H1 (cell line): ENCODE measurements at regions not wholly inside any gene's neighbourhood (a gene's known extent, or its start where the extent isn't known, plus 50 kb on each side); places are given as distances from the start of the nearest gene placed in this dataset.

Experiments used
- CTCF ChIA-PET: fragments of 300-600 bp; sonication (Branson Sonifier 250); formaldehyde crosslinking; loops from one replicate; lab custom pipeline; 2021; ENCODE audit not compliant: partially characterized antibody; lab: Charles Lee
- POLR2A ChIA-PET: fragments of 300-600 bp; sonication (Branson Sonifier 250); formaldehyde crosslinking; loops from one replicate; lab custom pipeline; 2021; ENCODE audit warnings: inconsistent platforms; ENCODE audit not compliant: partially characterized antibody; lab: Charles Lee
- DNase-seq, 2 experiments: peaks; one replicate each; pipeline versions ENCODE4 v3.0.0 to v3.0.0-alpha.2; 2010 to 2022; ENCODE audit warnings: low spot score in 2 of 2, low read depth in 1 of 2, mixed read lengths in 1 of 2
- FAIRE-seq: peaks from 2 replicates; lab custom pipeline; 2011; peaks lifted over from hg19 to GRCh38; lab: Jason Lieb, UNC
- H2AFZ ChIP-seq: 2 replicates; pipeline ENCODE4 v1.8.1; 2012; ENCODE audit warnings: low read length, inconsistent platforms
- H2AK5ac ChIP-seq: 2 replicates; pipeline ENCODE4 v1.6.1; 2013; ENCODE audit warnings: low read depth, low read length
- H2BK120ac ChIP-seq: replicated peaks from 2 replicates; pipeline ENCODE3; 2013; ENCODE audit warnings: low read depth, low read length, inconsistent platforms
- H2BK12ac ChIP-seq: 2 replicates; pipeline ENCODE4 v1.6.1; 2013; ENCODE audit warnings: low read depth, low read length
- H2BK15ac ChIP-seq: 2 replicates; pipeline ENCODE4 v1.6.1; 2013; ENCODE audit warnings: low read length
- H2BK20ac ChIP-seq: 2 replicates; pipeline ENCODE4 v1.6.1; 2013; ENCODE audit warnings: low read length
- H2BK5ac ChIP-seq: 2 replicates; pipeline ENCODE4 v1.6.1; 2013; ENCODE audit warnings: low read depth, low read length
- H3K14ac ChIP-seq: 2 replicates; pipeline ENCODE4 v1.6.1; 2013; ENCODE audit warnings: inconsistent platforms; ENCODE audit not compliant: insufficient read length
- H3K18ac ChIP-seq: 2 replicates; pipeline ENCODE4 v1.6.1; 2013; ENCODE audit warnings: low read length; ENCODE audit errors: extremely low read depth
- H3K23ac ChIP-seq: 2 replicates; pipeline ENCODE4 v1.6.1; 2013; ENCODE audit warnings: inconsistent platforms; ENCODE audit not compliant: insufficient read length
- H3K23me2 ChIP-seq: 2 replicates; pipeline ENCODE4 v1.6.1; 2013; ENCODE audit warnings: low read depth, low read length
- H3K27ac ChIP-seq: 2 replicates; pipeline ENCODE4 v1.6.1; 2011; ENCODE audit warnings: low read depth, low read length, inconsistent platforms
- H3K27me3 ChIP-seq, 4 experiments: replicated peaks in 1 of 4; 1 replicate in 1 of 4; 2 replicates in 3 of 4; pipeline versions ENCODE4 v1.6.1 to v1.8.1; 2011 to 2013; ENCODE audit warnings: low read length in 3 of 4, mild to moderate bottlenecking in 3 of 4, inconsistent platforms in 2 of 4, mixed read lengths in 2 of 4, moderate library complexity in 1 of 4; ENCODE audit not compliant: control insufficient read depth in 3 of 4, insufficient read depth in 3 of 4; ENCODE audit errors: extremely low read depth in 1 of 4
- H3K36me3 ChIP-seq, 4 experiments: 2 replicates each; pipeline versions ENCODE4 v1.6.1 to v1.8.1; 2011 to 2013; ENCODE audit warnings: mild to moderate bottlenecking in 4 of 4, low read length in 3 of 4, moderate library complexity in 2 of 4, control low read depth in 1 of 4, inconsistent platforms in 1 of 4; ENCODE audit not compliant: insufficient read depth in 4 of 4, control insufficient read depth in 2 of 4
- H3K4ac ChIP-seq: replicated peaks from 2 replicates; pipeline ENCODE3; 2013; ENCODE audit warnings: low read length, low read depth, mixed read lengths, inconsistent platforms; ENCODE audit not compliant: insufficient read length
- H3K4me1 ChIP-seq, 4 experiments: replicated peaks in 1 of 4; 1 replicate in 1 of 4; 2 replicates in 3 of 4; pipeline versions ENCODE4 v1.6.1 to v1.8.1; 2011 to 2013; ENCODE audit warnings: low read length in 3 of 4, inconsistent platforms in 2 of 4, mixed read lengths in 1 of 4; ENCODE audit not compliant: insufficient read depth in 4 of 4, control insufficient read depth in 3 of 4
- H3K4me2 ChIP-seq, 2 experiments: 2 replicates each; pipeline versions ENCODE4 v1.6.1 to v1.8.1; 2011 to 2013; ENCODE audit warnings: low read depth in 2 of 2, low read length in 2 of 2, control low read depth in 1 of 2, inconsistent platforms in 1 of 2, mild to moderate bottlenecking in 1 of 2; ENCODE audit not compliant: insufficient read depth in 1 of 2
- H3K4me3 ChIP-seq, 4 experiments: fragments of 200-600, 300-600 bp in 1 of 4; sonication (generic), shearing (Covaris generic), sonication (Bioruptor Twin) in 1 of 4; 2 replicates each; pipeline versions ENCODE4 v1.5.1 to v1.8.1; 2011 to 2016; ENCODE audit warnings: low read length in 4 of 4, low read depth in 3 of 4, control low read depth in 2 of 4, inconsistent platforms in 2 of 4, mild to moderate bottlenecking in 2 of 4, mixed read lengths in 1 of 4, moderate library complexity in 1 of 4; ENCODE audit not compliant: insufficient read depth in 2 of 4; ENCODE audit errors: extremely low read depth in 1 of 4
- H3K56ac ChIP-seq: replicated peaks from 2 replicates; pipeline ENCODE3; 2013; ENCODE audit warnings: low read depth, mild to moderate bottlenecking, mixed read lengths, low read length, inconsistent platforms; ENCODE audit not compliant: insufficient read length
- H3K79me1 ChIP-seq: 2 replicates; pipeline ENCODE4 v1.6.1; 2013; ENCODE audit warnings: low read depth, low read length, control low read depth
- H3K79me2 ChIP-seq, 2 experiments: 2 replicates each; pipeline versions ENCODE4 v1.6.1 to v1.8.1; 2012 to 2013; ENCODE audit warnings: low read length in 2 of 2, mild to moderate bottlenecking in 2 of 2, inconsistent platforms in 1 of 2; ENCODE audit not compliant: insufficient read depth in 2 of 2, control insufficient read depth in 1 of 2
- H3K9ac ChIP-seq, 4 experiments: replicated peaks in 1 of 4; 1 replicate in 1 of 4; 2 replicates in 3 of 4; pipeline versions ENCODE4 v1.6.1 to v1.8.1; 2011 to 2013; ENCODE audit warnings: low read depth in 3 of 4, low read length in 3 of 4, control low read depth in 2 of 4, mild to moderate bottlenecking in 2 of 4, moderate library complexity in 2 of 4, inconsistent platforms in 1 of 4; ENCODE audit errors: extremely low read depth in 1 of 4
- H3K9me3 ChIP-seq, 2 experiments: 2 replicates each; pipeline versions ENCODE4 v1.6.1 to v1.8.1; 2012 to 2013; ENCODE audit warnings: mild to moderate bottlenecking in 2 of 2, moderate library complexity in 2 of 2, control low read depth in 1 of 2, inconsistent platforms in 1 of 2, low read depth in 1 of 2, low read length in 1 of 2, mixed read lengths in 1 of 2; ENCODE audit not compliant: insufficient read depth in 2 of 2
- H4K20me1 ChIP-seq, 2 experiments: replicated peaks in 1 of 2; 2 replicates each; pipeline versions ENCODE3 to v1.8.1; 2011 to 2013; ENCODE audit warnings: inconsistent platforms in 2 of 2, low read length in 2 of 2, mild to moderate bottlenecking in 1 of 2; ENCODE audit not compliant: insufficient read depth in 2 of 2, control insufficient read depth in 1 of 2
- H4K5ac ChIP-seq: 2 replicates; pipeline ENCODE4 v1.6.1; 2013; ENCODE audit warnings: low read length, low read depth, mixed read lengths, inconsistent platforms; ENCODE audit not compliant: insufficient read length
- H4K8ac ChIP-seq: 2 replicates; pipeline ENCODE4 v1.8.0; 2013; ENCODE audit warnings: mild to moderate bottlenecking, moderate library complexity, low read length, inconsistent platforms; ENCODE audit not compliant: insufficient read depth; ENCODE audit errors: extremely low read depth
- H4K91ac ChIP-seq: replicated peaks from 2 replicates; pipeline ENCODE3; 2013; ENCODE audit warnings: low read length, mixed read lengths, inconsistent platforms; ENCODE audit not compliant: insufficient read length
- CEBPB ChIP-seq: IDR thresholded peaks from 2 replicates; pipeline ENCODE4 v1.6.1; 2012; ENCODE audit warnings: low read depth, low read length
- WGBS, 2 experiments: shearing (Covaris generic) in 1 of 2; methylation state at CpG; one replicate each; pipeline versions ENCODE4 v1.1.6 to v1.1.7; 2013 to 2015; ENCODE audit warnings: low lambda C conversion rate in 2 of 2, mixed read lengths in 2 of 2, inconsistent platforms in 1 of 2, low coverage in 1 of 2, missing lambda C conversion rate in 1 of 2; ENCODE audit not compliant: insufficient replicate concordance in 2 of 2, insufficient coverage in 1 of 2, insufficient read length in 1 of 2; ENCODE audit errors: extremely low coverage in 1 of 2, missing lambda C conversion rate in 1 of 2; 5-methylcytosine and 5-hydroxymethylcytosine counted together

DNA sequence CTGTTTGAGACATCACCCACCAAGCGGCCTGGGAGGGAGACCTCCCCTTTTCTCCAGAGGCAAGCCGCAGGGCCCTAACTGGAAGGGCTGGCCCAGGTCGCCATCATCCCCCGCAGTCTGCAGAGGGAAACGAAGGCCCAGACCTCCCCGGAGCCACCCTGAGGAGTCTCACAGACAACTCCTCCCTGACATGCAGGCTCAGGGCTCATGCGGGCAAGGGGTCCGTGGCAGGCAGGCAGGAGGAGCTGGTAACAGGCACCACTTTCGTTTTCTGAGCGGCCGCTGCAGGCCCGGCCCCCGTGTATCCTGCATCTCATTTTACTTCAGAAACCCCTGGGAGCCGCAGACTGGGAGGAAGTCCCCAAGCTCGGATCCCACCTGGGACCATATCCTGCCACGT lies 192.0 kb upstream of the PPP1R26 start:
- H3K14ac ChIP-seq, result no peak overlapping the region
- no peak overlapping the region for H2BK5ac ChIP-seq
- no peak overlapping the region for H3K18ac ChIP-seq
- no peaks in the 10 kb centered on the region for H3K23me2 ChIP-seq
- no peak overlapping the region for H3K4me3 ChIP-seq
- H4K20me1 ChIP-seq, result no peaks in the 10 kb centered on the region
- no peak overlapping the region for H4K91ac ChIP-seq
- H3K79me1 ChIP-seq, result no peaks in the 10 kb centered on the region
- H2BK120ac ChIP-seq, result no peak overlapping the region
- H3K4me1 ChIP-seq, result no peaks in the 10 kb centered on the region; a peak in 1 of 7 replicates
- no peak overlapping the region for H4K8ac ChIP-seq
- H3K23ac ChIP-seq, result no peak overlapping the region
- no peak overlapping the region; a peak in 2 of 7 replicates for H3K9ac ChIP-seq
- DNase-seq, result no peak
- no peak for FAIRE-seq
- TF ChIP-seq CEBPB, result no peak
- TF ChIP-seq, all 59 proteins: peak for 0
- Histone ChIP-seq H2BK15ac (no peak overlapping the region), H2AFZ (no peak overlapping the region), H3K27me3 (no peaks in the 10 kb centered on the region), H3K36me3 (no peaks in the 10 kb centered on the region), H4K5ac (no peak overlapping the region), H3K4ac (no peak overlapping the region), H3K79me2 (no peaks in the 10 kb centered on the region), H3K56ac (no peak overlapping the region), H2BK20ac (no peak overlapping the region), H3K4me2 (no peak overlapping the region), H3K27ac (no peak overlapping the region), H3K9me3 (peaks cover 0 to 9% of the 10 kb centered on the region in 2 experiments; a peak in 1 of 4 replicates), H2BK12ac (no peak overlapping the region), H2AK5ac (no peak overlapping the region)
- 75% methylated on average over 9 of the region's 16 CpGs; no CpG with 5 or more reads in 1 of the 2 experiments for WGBS, 2 experiments
- ChIA-PET CTCF (interaction anchor here (1.1 to 1.5 kb wide), 3 partner anchors 42 to 57 kb away, joined by 3 to 4 read pairs (median 3); no protein-coding TSS in a partner anchor), POLR2A (interaction anchor here (1.2 kb wide), 1 partner anchor 56 kb away, joined by 3 read pairs; no protein-coding TSS in a partner anchor)
